Natural killer cell treated with Interleukin-12 subunit alpha and Interleukin-12 subunit beta and Interleukin-15 and Interleukin-18, amount 100 ng/mL, for 72 hours (primary cell): ENCODE measurements at regions not wholly inside any gene's neighbourhood (a gene's known extent, or its start where the extent isn't known, plus 50 kb on each side); places are given as distances from the start of the nearest gene placed in this dataset.
A peak's percentile ranks its signal among the peaks of the same experiment; 100 is the strongest.
"Not testable (repeated sequence)": the region's sequence is repeated elsewhere in the genome, so short reads cannot be mapped to it uniquely, and the experiment has no call there.

ENCODE experiments used
- ATAC-seq, 2 donors: fragments of 150-1000 bp; cut with Tn5 transposase in 1 of 2; sonication (Bioruptor Pico), chemical (Tn5 transposase) in 1 of 2; 2 replicates each; pipeline ENCODE4 v1.10.0; 2021
- DNase-seq: peaks from one replicate; pipeline ENCODE4 v3.0.0; 2022; ENCODE audit warnings: low spot score
- H3K27ac Mint-ChIP-seq, 2 donors: 1 replicate in 1 of 2; 2 replicates in 1 of 2; pipeline ENCODE4 v1.8.0; 2022; ENCODE audit warnings: mixed read lengths in 2 of 2, mild to moderate bottlenecking in 1 of 2, moderate library complexity in 1 of 2
- H3K27me3 Mint-ChIP-seq, 2 donors: 1 replicate in 1 of 2; 2 replicates in 1 of 2; pipeline ENCODE4 v1.8.0; 2022; ENCODE audit warnings: mixed read lengths in 2 of 2
- H3K36me3 Mint-ChIP-seq: one replicate; pipeline ENCODE4 v1.8.0; 2022; ENCODE audit warnings: mixed read lengths
- H3K4me1 Mint-ChIP-seq, 2 donors: 1 replicate in 1 of 2; 2 replicates in 1 of 2; pipeline ENCODE4 v1.8.0; 2022; ENCODE audit warnings: low read depth in 2 of 2, mixed read lengths in 2 of 2, mild to moderate bottlenecking in 1 of 2
- H3K4me3 Mint-ChIP-seq: one replicate; pipeline ENCODE4 v1.8.0; 2022; ENCODE audit warnings: mixed read lengths
- H3K9me3 Mint-ChIP-seq: 2 replicates; pipeline ENCODE4 v1.8.0; 2022; ENCODE audit warnings: mixed read lengths

DNA sequence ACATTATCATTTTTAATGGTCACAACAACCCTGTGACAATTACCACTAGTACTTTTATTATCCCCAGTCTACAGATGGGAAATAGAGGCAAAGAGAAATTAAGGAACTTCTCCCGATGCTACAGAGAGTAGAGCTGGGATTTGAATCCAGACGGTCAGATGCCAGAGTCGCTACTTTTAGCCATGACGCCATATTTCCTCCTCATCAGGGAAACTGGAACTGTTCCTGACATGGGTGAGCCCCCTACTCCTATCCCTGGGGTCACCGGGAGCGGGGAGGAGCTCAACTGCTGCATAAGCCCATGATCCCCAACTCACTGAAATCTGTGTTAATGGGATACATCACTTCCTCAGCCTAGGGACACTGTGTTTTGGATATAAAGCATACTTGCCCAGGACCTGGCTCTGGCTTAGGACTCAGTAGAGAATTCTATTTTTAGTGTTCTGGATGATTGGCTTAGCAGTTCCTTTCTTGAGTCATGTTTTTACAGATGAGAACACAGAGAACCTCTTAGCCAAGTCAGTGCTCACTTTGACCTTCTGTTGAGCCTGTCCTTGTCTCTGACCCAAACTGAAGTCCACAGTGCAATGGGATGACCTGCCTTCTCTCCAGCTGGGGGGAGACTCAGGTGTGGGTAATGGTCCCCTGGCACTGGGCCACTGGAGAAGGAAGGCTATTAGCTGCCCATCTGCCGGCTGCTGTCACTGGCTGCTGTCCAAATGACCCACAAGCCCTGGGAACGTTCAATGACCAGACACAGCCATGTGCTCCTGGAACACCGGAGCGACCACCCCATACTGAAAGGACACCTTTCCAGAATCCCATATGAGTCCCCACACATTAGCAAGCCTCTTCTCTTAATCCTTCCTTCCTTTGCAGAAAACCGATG, 90.8 kb upstream of the SHISA3 start:
- peaks cover 10 to 29% of the 10 kb centered on the region in 2 donors for H3K27me3 Mint-ChIP-seq
- no peak overlapping the region for H3K27ac Mint-ChIP-seq
- no peaks in the 10 kb centered on the region for H3K36me3 Mint-ChIP-seq
- no peak for DNase-seq
- H3K4me3 Mint-ChIP-seq, result no peak overlapping the region
- H3K4me1 Mint-ChIP-seq, result no peaks in the 10 kb centered on the region
- H3K9me3 Mint-ChIP-seq, result no peaks in the 10 kb centered on the region
- peak in 1 of 2 donors; percentile 38 for ATAC-seq

DNA sequence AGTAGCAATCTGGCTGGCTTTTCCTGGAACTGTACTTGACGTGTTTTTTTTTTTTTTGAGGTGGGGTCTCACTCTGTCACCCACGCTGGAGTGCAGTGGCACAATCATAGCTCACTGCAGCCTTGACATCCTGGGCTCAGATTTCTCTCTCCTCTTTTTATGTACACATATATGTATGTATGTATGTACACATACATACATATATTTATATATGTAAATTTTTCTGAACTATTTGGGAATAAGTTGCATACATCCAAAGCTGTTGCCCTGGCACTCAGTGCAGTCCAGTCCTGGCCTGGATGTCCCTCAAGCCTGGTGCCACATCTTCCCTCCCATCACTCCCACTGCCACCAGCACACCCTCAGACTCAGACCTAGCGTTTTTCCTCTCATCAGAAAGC, 89.0 kb upstream of the SHISA3 start:
- no peaks in the 10 kb centered on the region for H3K4me1 Mint-ChIP-seq
- H3K27me3 Mint-ChIP-seq, result peaks cover 13 to 16% of the 10 kb centered on the region in 2 donors
- ATAC-seq, result no peak

DNA sequence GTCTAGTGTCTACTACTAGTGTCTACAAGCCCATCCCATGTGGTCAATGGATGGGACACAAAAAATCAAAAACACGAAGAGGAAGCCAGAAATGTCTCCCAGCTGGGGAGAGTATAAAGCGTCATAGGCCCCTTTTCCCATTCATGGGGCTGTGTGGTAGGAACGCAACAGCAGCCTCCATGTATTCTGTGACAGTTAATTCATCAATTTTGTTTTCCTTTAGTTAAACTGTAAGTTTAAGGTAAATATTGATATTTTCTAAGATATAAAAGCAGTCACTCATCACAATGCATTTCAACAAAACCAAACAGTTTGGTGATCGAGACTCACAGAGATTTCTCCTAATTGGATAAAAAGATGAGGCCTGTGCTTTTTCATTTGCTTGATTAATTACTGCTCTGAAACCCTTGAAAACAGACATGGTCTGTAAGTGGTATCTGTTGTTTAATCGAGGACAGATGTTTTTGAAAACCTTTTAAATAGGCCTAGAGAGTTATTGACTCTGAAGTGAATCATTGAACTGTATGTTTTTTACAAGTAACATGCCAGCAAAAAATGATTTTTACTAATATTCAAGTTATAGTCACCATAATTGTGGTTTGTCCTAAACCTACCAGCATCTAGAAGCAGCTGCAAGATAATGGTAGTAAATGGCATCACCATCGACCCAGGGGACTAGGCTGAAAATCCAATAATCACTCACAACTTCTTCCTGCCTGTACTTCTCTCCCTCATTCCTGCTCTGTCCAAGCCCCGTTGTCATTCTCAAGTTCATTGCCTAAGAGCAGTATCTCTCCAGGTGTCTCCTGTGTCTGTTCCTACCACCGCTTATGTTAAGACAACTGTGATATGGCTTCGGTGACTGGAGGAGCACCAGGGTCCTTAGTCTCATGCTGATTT, 87.7 kb upstream of the SHISA3 start:
- Mint-ChIP-seq H3K4me1 (no peaks in the 10 kb centered on the region), H3K27me3 (peaks cover 9 to 11% of the 10 kb centered on the region in 2 donors), H3K27ac (no peak overlapping the region), H3K4me3 (no peak overlapping the region), H3K36me3 (no peaks in the 10 kb centered on the region), H3K9me3 (no peaks in the 10 kb centered on the region)
- ATAC-seq (no peak), DNase-seq (no peak)

More for the DNA sequence above, 89.0 kb upstream of the SHISA3 start:
- DNase-seq, result no peak
- Mint-ChIP-seq H3K36me3 (no peaks in the 10 kb centered on the region), H3K9me3 (no peaks in the 10 kb centered on the region), H3K27ac (no peak overlapping the region), H3K4me3 (no peak overlapping the region)

DNA sequence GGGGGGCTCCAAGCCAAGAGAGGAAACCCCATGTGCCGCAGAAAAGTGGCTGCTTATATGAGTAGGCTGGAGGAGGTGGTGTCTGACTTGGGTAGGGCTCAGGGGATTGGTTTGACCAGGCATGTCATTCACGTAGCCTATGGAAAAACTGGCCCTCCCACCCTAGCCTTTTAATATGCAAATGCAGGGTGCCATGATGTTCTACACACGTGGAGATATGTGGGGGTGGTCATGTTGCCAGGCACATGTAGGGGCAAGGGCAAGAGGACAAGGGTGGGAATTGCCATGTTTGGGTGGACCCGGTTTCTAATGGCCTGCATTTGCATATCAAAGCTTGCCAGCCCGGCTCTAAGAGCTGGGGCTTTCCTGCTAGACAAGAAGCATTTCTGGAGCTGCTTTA, 86.9 kb upstream of the SHISA3 start:
- peaks cover 4 to 9% of the 10 kb centered on the region in 2 donors for H3K27me3 Mint-ChIP-seq
- no peak overlapping the region for H3K4me3 Mint-ChIP-seq
- no peak for DNase-seq
- ATAC-seq, result no peak
- no peaks in the 10 kb centered on the region for H3K36me3 Mint-ChIP-seq
- no peaks in the 10 kb centered on the region for H3K9me3 Mint-ChIP-seq
- no peak overlapping the region for H3K27ac Mint-ChIP-seq
- no peaks in the 10 kb centered on the region for H3K4me1 Mint-ChIP-seq

DNA sequence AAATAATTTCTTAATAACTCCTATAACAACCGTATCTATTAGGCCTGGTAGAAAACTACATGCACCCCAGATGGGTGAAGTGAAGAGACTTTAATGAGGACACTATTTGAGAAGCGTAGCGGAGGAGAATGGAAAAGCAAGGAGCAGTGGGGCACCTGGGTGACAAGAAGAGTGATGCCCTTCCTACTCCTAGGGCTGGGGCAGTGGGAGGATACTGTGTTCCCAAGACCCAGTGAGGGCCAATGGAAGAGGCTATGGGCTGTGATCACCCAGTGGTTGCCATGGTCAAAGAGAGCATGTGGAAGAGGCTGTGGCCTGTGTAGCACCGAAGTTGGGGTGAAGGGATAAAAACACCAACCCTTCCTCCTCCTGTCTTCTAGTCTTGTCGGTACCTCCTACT, 86.5 kb upstream of the SHISA3 start:
- Mint-ChIP-seq H3K9me3 (no peaks in the 10 kb centered on the region), H3K4me1 (no peaks in the 10 kb centered on the region), H3K27me3 (peaks cover 0 to 8% of the 10 kb centered on the region in 2 donors), H3K4me3 (no peak overlapping the region), H3K27ac (no peak overlapping the region), H3K36me3 (no peaks in the 10 kb centered on the region)
- ATAC-seq, result peak in 1 of 2 donors; percentile 45
- DNase-seq, result no peak

DNA sequence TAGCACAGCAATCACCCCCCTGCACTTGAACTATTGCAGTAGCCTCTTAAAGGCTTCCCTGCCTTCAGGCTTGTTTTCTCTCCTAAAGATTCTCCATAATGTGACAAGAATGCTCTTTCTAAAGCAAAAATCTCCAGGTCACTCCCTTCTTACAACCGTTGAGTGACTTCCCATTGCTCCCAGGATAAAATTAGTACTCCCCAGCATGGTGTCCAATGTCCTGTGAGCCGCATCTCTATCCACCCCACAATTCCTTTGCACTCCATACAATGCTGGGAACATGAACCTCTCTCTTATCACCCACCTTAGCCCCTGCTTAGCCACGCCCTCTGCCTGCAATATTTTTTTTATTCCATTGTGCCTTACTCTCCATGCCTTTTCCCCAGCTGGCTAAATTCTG, 85.7 kb upstream of the SHISA3 start:
- no peaks in the 10 kb centered on the region for H3K36me3 Mint-ChIP-seq
- H3K27me3 Mint-ChIP-seq, result peaks cover 0 to 9% of the 10 kb centered on the region in 2 donors
- H3K27ac Mint-ChIP-seq, result no peak overlapping the region
- DNase-seq (no peak), ATAC-seq (no peak)
- H3K4me3 Mint-ChIP-seq, result no peak overlapping the region
- H3K9me3 Mint-ChIP-seq, result no peaks in the 10 kb centered on the region
- H3K4me1 Mint-ChIP-seq, result no peaks in the 10 kb centered on the region

DNA sequence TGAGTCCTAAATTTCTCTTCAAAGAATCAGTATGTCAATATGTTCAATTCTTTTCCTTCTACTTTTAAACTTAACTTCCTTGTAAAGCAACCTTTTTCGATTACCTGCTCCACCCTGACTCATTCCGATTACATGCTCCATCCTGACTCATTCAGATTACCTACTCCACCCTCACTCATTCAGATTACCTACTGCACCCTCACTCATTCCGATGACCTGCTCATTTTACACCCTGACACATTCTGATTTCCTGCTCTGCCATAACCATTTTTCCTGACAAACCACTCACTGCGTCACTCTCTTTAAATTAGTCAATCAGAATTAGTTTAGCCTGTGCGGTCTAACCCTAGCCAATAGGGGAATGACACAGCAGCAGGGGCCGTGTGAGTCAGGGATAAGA, 83.9 kb upstream of the SHISA3 start:
- not testable (repeated sequence) for H3K4me3 Mint-ChIP-seq, H3K4me1 Mint-ChIP-seq, DNase-seq, H3K27ac Mint-ChIP-seq, H3K36me3 Mint-ChIP-seq, H3K9me3 Mint-ChIP-seq, ATAC-seq
- H3K27me3 Mint-ChIP-seq, result peaks cover 0 to 12% of the 10 kb centered on the region in 2 donors

DNA sequence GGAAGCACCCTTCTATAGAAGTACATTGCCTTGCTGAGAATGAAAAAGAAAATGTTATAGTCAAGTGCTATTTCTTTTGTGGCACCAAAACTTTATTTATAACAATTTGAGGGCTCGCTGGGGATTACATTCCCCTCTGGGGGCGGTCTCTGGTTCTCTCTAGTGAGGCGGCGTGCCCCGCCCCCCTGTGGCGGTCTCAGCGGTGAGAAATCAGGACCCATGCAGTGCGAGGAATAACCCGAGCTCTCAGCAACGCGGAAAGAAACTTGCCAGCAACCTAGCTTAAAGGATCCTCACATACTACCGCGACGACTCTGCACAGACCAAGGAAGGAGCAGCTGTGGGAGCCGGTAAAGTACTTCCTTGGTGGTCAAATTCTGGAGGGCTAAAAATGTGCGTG, 83.4 kb upstream of the SHISA3 start:
- DNase-seq (no peak), ATAC-seq (no peak)
- peaks cover 0 to 12% of the 10 kb centered on the region in 2 donors for H3K27me3 Mint-ChIP-seq
- H3K4me1 Mint-ChIP-seq, result no peaks in the 10 kb centered on the region
- no peak overlapping the region for H3K27ac Mint-ChIP-seq
- no peaks in the 10 kb centered on the region for H3K9me3 Mint-ChIP-seq
- no peaks in the 10 kb centered on the region for H3K36me3 Mint-ChIP-seq
- H3K4me3 Mint-ChIP-seq, result no peak overlapping the region

DNA sequence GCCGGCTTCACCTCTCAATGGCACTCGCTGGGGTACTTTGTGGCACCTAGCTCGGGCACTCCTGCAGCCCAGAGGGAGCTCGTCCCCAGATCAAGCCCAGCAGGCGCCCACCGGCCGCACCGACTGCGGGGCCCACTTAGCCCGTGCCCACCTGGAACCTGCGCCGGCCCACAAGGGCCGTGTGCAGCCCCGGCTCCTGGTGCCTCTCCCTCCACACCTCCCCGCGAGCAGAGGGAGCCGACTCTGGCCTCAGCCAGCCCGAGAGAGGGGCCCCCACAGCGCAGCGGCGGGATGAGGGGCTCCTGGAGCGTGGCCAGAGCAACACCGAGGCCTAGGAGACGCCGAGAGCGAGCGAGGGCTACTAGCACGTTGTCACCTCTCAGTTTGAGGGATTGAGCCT, 82.1 kb upstream of the SHISA3 start:
- Mint-ChIP-seq H3K27me3 (peaks cover 0 to 12% of the 10 kb centered on the region in 2 donors), H3K27ac (no peak overlapping the region), H3K4me1 (no peaks in the 10 kb centered on the region), H3K9me3 (no peaks in the 10 kb centered on the region), H3K4me3 (no peak overlapping the region), H3K36me3 (no peaks in the 10 kb centered on the region)
- ATAC-seq, result no peak
- no peak for DNase-seq

DNA sequence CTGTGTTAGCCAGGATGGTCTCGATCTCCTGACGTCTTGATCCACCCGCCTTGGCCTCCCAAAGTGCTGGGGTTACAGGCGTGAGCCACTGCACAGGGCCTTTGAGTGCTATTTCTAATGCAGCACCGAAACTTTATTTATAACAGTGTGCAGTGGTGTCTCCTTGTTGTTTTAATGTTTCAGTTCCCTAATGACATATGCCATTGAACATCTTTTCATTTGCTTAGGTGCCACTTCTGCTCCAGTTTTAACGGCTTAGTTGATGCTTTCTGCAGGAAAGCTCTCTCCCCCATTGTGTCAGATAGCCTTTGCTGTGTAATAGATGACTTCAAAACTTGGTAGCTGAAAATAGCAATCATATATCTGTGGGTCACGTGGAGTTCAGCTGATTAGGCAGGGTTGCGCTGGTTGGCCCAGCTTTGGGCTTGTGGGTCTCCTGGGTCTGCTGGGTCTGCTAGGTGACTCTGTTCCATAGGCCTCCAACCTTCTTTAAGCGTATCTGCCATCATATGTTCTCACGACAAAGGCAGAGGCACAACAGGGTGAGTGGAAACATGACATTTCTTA, 76.4 kb upstream of the SHISA3 start:
- H3K36me3 Mint-ChIP-seq, result no peaks in the 10 kb centered on the region
- H3K9me3 Mint-ChIP-seq, result no peaks in the 10 kb centered on the region
- DNase-seq, result no peak

DNA sequence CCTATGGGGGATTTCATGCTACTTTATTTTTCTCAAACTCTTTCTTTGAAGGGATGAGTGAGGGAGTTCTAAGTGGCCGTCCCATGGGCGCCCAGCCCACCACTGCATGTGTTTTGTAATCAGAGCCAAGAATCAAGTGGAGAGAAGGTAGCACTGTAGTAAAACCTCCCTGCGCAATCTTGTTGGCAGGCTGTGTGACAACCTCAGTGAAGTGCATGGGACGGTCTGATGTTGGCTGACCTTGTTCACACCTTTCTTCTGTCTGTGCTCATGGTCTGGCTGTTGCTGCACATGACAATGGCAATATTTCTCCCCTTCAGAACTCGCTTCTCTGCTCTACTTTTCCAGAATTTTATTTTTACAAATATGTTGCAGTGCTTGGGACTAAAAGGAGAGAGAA, 71.2 kb upstream of the SHISA3 start:
- H3K4me3 Mint-ChIP-seq, result no peak overlapping the region
- DNase-seq (no peak), ATAC-seq (no peak)
- peaks cover 10 to 26% of the 10 kb centered on the region in 2 donors for H3K27me3 Mint-ChIP-seq
- no peak overlapping the region for H3K27ac Mint-ChIP-seq
- H3K4me1 Mint-ChIP-seq, result no peaks in the 10 kb centered on the region
- no peaks in the 10 kb centered on the region for H3K9me3 Mint-ChIP-seq
- no peaks in the 10 kb centered on the region for H3K36me3 Mint-ChIP-seq

More for the DNA sequence above, 76.4 kb upstream of the SHISA3 start:
- Mint-ChIP-seq H3K4me3 (no peak overlapping the region), H3K27ac (no peak overlapping the region), H3K4me1 (no peaks in the 10 kb centered on the region), H3K27me3 (peaks cover 13% of the 10 kb centered on the region in 2 donors)
- no peak for ATAC-seq

DNA sequence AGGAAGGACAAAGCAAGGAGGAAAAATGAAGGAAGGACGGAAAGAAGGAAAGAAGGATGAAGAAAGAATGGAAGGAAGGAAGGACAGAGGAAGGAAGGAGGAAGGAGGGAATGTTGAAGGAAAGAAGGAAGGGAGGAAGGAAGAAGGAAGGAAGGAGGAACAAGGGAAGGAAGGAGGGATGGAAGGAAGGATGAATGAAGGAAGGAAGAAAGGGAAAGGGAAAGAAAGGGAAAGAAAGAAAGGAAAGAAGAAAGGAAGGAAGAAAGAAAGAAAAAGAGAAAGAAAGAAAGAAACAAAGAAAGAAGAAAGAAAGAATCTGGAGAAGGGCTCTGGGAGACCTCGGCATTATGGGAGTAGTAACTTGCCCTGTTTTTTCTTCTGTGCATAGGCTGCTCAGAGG, 70.8 kb upstream of the SHISA3 start:
- Mint-ChIP-seq H3K4me3 (no peak overlapping the region), H3K27ac (no peak overlapping the region), H3K4me1 (no peaks in the 10 kb centered on the region), H3K36me3 (no peaks in the 10 kb centered on the region), H3K9me3 (no peaks in the 10 kb centered on the region), H3K27me3 (peaks cover 5 to 25% of the 10 kb centered on the region in 2 donors)
- DNase-seq, result no peak
- ATAC-seq, result no peak

DNA sequence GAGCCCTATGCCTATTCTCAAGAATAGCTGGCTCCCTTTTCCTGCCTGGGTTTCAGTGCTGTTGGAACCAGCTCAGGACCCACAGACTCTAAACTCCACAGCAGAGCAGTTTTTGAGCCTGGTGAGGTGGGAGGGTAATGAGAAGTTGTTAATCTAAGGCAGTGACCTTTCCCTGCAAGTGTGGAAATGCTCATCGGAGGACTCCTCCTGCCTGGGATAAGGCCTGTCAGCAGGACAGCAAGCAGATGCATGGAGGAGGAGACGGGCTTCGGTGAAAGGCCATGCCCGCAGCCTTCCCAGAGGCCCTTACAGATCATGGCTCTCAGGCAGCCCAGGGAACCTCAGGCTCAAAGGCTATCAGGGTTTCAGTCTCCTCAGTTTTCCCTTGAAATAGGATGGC, 70.0 kb upstream of the SHISA3 start:
- ATAC-seq, result peak in 1 of 2 donors; percentile 48
- H3K4me1 Mint-ChIP-seq, result no peaks in the 10 kb centered on the region
- H3K27me3 Mint-ChIP-seq, result peaks cover 5 to 26% of the 10 kb centered on the region in 2 donors
- no peaks in the 10 kb centered on the region for H3K36me3 Mint-ChIP-seq
- no peak overlapping the region for H3K27ac Mint-ChIP-seq
- H3K9me3 Mint-ChIP-seq, result no peaks in the 10 kb centered on the region
- DNase-seq, result no peak
- H3K4me3 Mint-ChIP-seq, result no peak overlapping the region

DNA sequence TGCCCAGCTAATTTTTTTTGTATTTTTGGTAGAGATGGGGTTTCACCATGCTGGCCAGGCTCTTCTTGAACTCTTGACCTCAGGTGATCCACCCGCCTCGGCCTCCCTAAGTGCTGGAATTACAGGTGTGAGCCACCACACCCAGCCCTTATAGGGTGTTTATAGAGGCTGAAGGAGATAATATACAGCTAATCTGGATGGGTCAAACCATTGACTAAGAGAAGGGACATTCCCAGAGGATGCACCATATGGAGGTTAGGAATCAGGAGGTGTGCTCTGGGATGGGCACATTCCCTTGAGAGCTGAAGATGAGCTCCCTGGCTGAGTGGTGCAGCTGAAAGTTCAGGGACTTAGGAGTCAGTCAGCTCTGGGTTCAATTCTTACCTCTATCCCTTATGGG, 68.3 kb upstream of the SHISA3 start:
- Mint-ChIP-seq H3K4me3 (no peak overlapping the region), H3K27me3 (peaks cover 6 to 34% of the 10 kb centered on the region in 2 donors), H3K9me3 (no peaks in the 10 kb centered on the region), H3K36me3 (no peaks in the 10 kb centered on the region), H3K4me1 (no peaks in the 10 kb centered on the region), H3K27ac (no peak overlapping the region)
- DNase-seq (no peak), ATAC-seq (no peak)
